Fibroblast of the conjunctiva (primary cell): ENCODE measurements at regions not wholly inside any gene's neighbourhood (a gene's known extent, or its start where the extent isn't known, plus 50 kb on each side); places are given as distances from the start of the nearest gene placed in this dataset.
A peak's percentile ranks its signal among the peaks of the same experiment; 100 is the strongest.

Source experiments
- DNase-seq: peaks from one replicate; pipeline ENCODE4 v3.0.0-alpha.2; 2010; ENCODE audit warnings: low read depth

GRCh38 chr12:67590149-67590790, 58.3 kb upstream of the DYRK2 start:
- no peak for DNase-seq

- DNase-seq, result peak; percentile 43
These were observed 56.1 kb upstream of the DYRK2 start for GRCh38 chr12:67592228-67593011.

GRCh38 chr12:67593041-67593440, 55.5 kb upstream of the DYRK2 start:
- no peak for DNase-seq

- no peak for DNase-seq
These were observed 54.8 kb upstream of the DYRK2 start for GRCh38 chr12:67593461-67594330.

- no peak for DNase-seq
These were observed 53.7 kb upstream of the DYRK2 start for GRCh38 chr12:67594888-67595287.

GRCh38 chr12:67595365-67595764, 53.2 kb upstream of the DYRK2 start:
- no peak for DNase-seq

- no peak for DNase-seq
These were observed 49.9 kb upstream of the DYRK2 start for GRCh38 chr12:67598598-67598997.
